Loucy (cell line): ENCODE measurements at regions not wholly inside any gene's neighbourhood (a gene's known extent, or its start where the extent isn't known, plus 50 kb on each side); places are given as distances from the start of the nearest gene placed in this dataset.

ENCODE experiments used
- H2AFZ ChIP-seq: fragments of 200-600 bp; sonication (generic); 2 replicates; pipeline ENCODE4 v1.6.0; 2016; ENCODE audit warnings: antibody characterized with exemption, mild to moderate bottlenecking, low read length, moderate library complexity
- H3F3A ChIP-seq: fragments of 200-600 bp; 2 replicates; pipeline ENCODE4 v1.6.0; 2016; ENCODE audit warnings: antibody characterized with exemption, low read depth, mild to moderate bottlenecking
- H3K27me3 ChIP-seq: fragments of 200-600 bp; sonication (generic); 2 replicates; pipeline ENCODE4 v1.6.1; 2014; ENCODE audit warnings: low read length, mild to moderate bottlenecking; ENCODE audit not compliant: insufficient read depth, poor library complexity, severe bottlenecking
- H3K36me3 ChIP-seq: fragments of 200-600 bp; sonication (generic); 2 replicates; pipeline ENCODE4 v1.6.1; 2016; ENCODE audit warnings: low read length; ENCODE audit not compliant: insufficient read depth
- H3K4me1 ChIP-seq: fragments of 200-600 bp; sonication (generic); 2 replicates; pipeline ENCODE4 v1.5.1; 2014; ENCODE audit warnings: low read length, mild to moderate bottlenecking; ENCODE audit not compliant: insufficient read depth, poor library complexity, severe bottlenecking
- H3K4me2 ChIP-seq: fragments of 200-600 bp; sonication (generic); 2 replicates; pipeline ENCODE4 v1.6.0; 2014; ENCODE audit warnings: antibody characterized with exemption, low read length, low read depth, mild to moderate bottlenecking; ENCODE audit not compliant: poor library complexity, severe bottlenecking
- H3K4me3 ChIP-seq: fragments of 200-600 bp; sonication (generic); 2 replicates; pipeline ENCODE4 v1.5.1; 2014; ENCODE audit warnings: low read length, mild to moderate bottlenecking, mixed read lengths; ENCODE audit not compliant: poor library complexity, severe bottlenecking
- H3K79me2 ChIP-seq: fragments of 200-600 bp; sonication (generic); 2 replicates; pipeline ENCODE4 v1.6.1; 2014; ENCODE audit warnings: low read length; ENCODE audit not compliant: insufficient read depth
- H3K9ac ChIP-seq: fragments of 200-600 bp; sonication (generic); 2 replicates; pipeline ENCODE4 v1.6.0; 2014; ENCODE audit warnings: mild to moderate bottlenecking, low read depth, low read length, moderate library complexity; ENCODE audit not compliant: poor library complexity, severe bottlenecking
- H3K9me2 ChIP-seq: fragments of 200-600 bp; sonication (generic); replicated peaks from 2 replicates; pipeline ENCODE4 v1.6.1; 2016; ENCODE audit warnings: low read depth, low read length, mixed read lengths
- H3K9me3 ChIP-seq: fragments of 200-600 bp; sonication (generic); 2 replicates; pipeline ENCODE4 v1.6.1; 2014; ENCODE audit warnings: mild to moderate bottlenecking, antibody characterized with exemption, low read length, low read depth; ENCODE audit not compliant: insufficient read depth
- H4K20me1 ChIP-seq: fragments of 200-600 bp; sonication (generic); 2 replicates; pipeline ENCODE4 v1.6.0; 2014; ENCODE audit warnings: antibody characterized with exemption, low read length, mild to moderate bottlenecking; ENCODE audit not compliant: insufficient read depth, poor library complexity, severe bottlenecking
- EZH2phosphoT487 ChIP-seq: fragments of 200-600 bp; IDR thresholded peaks from 2 replicates; pipeline ENCODE4 v1.6.1; 2018; ENCODE audit warnings: antibody characterized with exemption, mild to moderate bottlenecking, moderate library complexity, borderline replicate concordance
- TF ChIP-seq, protein P1 (sequence below): fragments of 200-600 bp; sonication (generic); conservative IDR thresholded peaks from 2 replicates; pipeline ENCODE4 v1.5.1; 2014; ENCODE audit warnings: mild to moderate bottlenecking, antibody characterized with exemption, low read length

DNA sequence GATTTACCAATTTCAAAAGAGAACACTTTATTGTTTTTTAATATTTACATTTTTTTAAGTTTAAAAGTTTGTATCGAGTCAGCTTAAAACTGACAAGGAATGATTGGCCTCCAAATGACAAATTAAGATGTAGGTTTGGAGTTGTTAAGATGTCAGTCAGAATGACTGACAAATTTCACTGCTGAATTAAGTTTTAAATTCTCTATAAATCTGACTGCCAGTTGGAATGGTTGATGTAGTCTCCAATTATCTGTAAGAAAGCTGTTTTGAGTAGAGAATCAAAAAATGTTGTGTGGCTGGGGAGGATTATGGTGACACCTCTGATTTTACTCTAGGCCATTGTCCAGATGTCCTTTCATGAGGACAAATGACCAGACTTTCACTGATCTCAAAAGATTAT lies 165.3 kb upstream of the CDH20 start:
- H3K9me2 ChIP-seq, result no peaks in the 10 kb centered on the region
- TF ChIP-seq, protein P1, sequence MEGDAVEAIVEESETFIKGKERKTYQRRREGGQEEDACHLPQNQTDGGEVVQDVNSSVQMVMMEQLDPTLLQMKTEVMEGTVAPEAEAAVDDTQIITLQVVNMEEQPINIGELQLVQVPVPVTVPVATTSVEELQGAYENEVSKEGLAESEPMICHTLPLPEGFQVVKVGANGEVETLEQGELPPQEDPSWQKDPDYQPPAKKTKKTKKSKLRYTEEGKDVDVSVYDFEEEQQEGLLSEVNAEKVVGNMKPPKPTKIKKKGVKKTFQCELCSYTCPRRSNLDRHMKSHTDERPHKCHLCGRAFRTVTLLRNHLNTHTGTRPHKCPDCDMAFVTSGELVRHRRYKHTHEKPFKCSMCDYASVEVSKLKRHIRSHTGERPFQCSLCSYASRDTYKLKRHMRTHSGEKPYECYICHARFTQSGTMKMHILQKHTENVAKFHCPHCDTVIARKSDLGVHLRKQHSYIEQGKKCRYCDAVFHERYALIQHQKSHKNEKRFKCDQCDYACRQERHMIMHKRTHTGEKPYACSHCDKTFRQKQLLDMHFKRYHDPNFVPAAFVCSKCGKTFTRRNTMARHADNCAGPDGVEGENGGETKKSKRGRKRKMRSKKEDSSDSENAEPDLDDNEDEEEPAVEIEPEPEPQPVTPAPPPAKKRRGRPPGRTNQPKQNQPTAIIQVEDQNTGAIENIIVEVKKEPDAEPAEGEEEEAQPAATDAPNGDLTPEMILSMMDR, result no peak
- no peak for TF ChIP-seq EZH2phosphoT487

GRCh38 chr18:61169386-61169785 lies 163.8 kb upstream of the CDH20 start:
- H3K4me1 ChIP-seq, result no peaks in the 10 kb centered on the region
- H3K9me2 ChIP-seq, result no peaks in the 10 kb centered on the region
- no peak overlapping the region for H3K4me3 ChIP-seq
- H3K9ac ChIP-seq, result no peak overlapping the region
- H4K20me1 ChIP-seq, result peaks cover 2% of the 10 kb centered on the region
- no peaks in the 10 kb centered on the region for H3F3A ChIP-seq
- H3K9me3 ChIP-seq, result no peaks in the 10 kb centered on the region
- no peak overlapping the region for H3K4me2 ChIP-seq
- no peak for TF ChIP-seq EZH2phosphoT487
- TF ChIP-seq, protein P1, result no peak
- no peaks in the 10 kb centered on the region for H3K27me3 ChIP-seq
- no peak overlapping the region for H2AFZ ChIP-seq
- no peaks in the 10 kb centered on the region for H3K36me3 ChIP-seq
- H3K79me2 ChIP-seq, result no peaks in the 10 kb centered on the region

More for the DNA sequence above, 165.3 kb upstream of the CDH20 start:
- Histone ChIP-seq H2AFZ (no peak overlapping the region), H3K9me3 (no peaks in the 10 kb centered on the region), H3K9ac (no peak overlapping the region), H3F3A (no peaks in the 10 kb centered on the region), H3K27me3 (no peaks in the 10 kb centered on the region), H3K4me2 (no peak overlapping the region), H3K36me3 (no peaks in the 10 kb centered on the region), H3K4me1 (no peaks in the 10 kb centered on the region), H3K79me2 (no peaks in the 10 kb centered on the region), H4K20me1 (no peaks in the 10 kb centered on the region), H3K4me3 (no peak overlapping the region)

DNA sequence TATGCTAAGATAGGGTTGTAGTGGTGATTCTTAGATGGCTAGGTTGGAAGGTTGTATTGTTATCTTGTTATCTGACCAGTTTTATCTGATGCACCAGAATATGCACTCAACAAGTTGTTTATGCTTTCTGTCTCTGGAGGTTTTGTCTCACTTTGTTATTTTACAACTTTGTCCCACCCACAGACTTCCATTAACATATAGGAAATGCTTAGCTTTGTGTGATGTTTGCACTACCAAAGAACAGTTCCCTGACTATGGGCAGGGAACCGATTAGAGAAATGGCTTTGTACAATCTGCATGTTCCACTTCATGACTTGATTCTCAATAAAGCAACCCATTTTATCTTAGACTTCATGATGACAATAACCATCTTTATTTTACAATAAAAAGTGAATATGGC lies 160.6 kb upstream of the CDH20 start:
- Histone ChIP-seq H3K4me2 (no peak overlapping the region), H3K4me1 (no peaks in the 10 kb centered on the region), H3K79me2 (no peaks in the 10 kb centered on the region), H3K9ac (no peak overlapping the region), H3K9me3 (no peaks in the 10 kb centered on the region), H4K20me1 (peaks cover 4% of the 10 kb centered on the region), H3F3A (no peaks in the 10 kb centered on the region), H2AFZ (no peak overlapping the region), H3K36me3 (no peaks in the 10 kb centered on the region), H3K27me3 (no peaks in the 10 kb centered on the region), H3K4me3 (no peak overlapping the region), H3K9me2 (no peaks in the 10 kb centered on the region)
- no peak for TF ChIP-seq EZH2phosphoT487
- TF ChIP-seq, protein P1, result no peak
